HG02678 (cell line): ENCODE measurements at regions not wholly inside any gene's neighbourhood (a gene's known extent, or its start where the extent isn't known, plus 50 kb on each side); places are given as distances from the start of the nearest gene placed in this dataset.
"Not testable (repeated sequence)": the region's sequence is repeated elsewhere in the genome, so short reads cannot be mapped to it uniquely, and the experiment has no call there.

Experiments
- ATAC-seq: cut with Tn5 transposase; IDR thresholded peaks from one replicate; pipeline ENCODE4 v1.9.1; 2021; ENCODE audit warnings: mild to moderate bottlenecking, moderate library complexity; ENCODE audit not compliant: unreplicated experiment

- ATAC-seq = no peak
Observed at GRCh38 chr11:23797624-23798419, 699.0 kb upstream of the LUZP2 start.

- not testable (repeated sequence) for ATAC-seq
Observed at GRCh38 chr11:23834306-23834705, 662.5 kb upstream of the LUZP2 start.

GRCh38 chr11:23836981-23837380 is 659.9 kb upstream of the LUZP2 start:
- no peak for ATAC-seq

GRCh38 chr11:23840872-23841271 is 656.0 kb upstream of the LUZP2 start:
- ATAC-seq = no peak

- ATAC-seq = no peak
Observed at GRCh38 chr11:23846902-23847422, 649.9 kb upstream of the LUZP2 start.

- ATAC-seq = no peak
Observed at GRCh38 chr11:23851216-23851615, 645.6 kb upstream of the LUZP2 start.

- ATAC-seq = no peak
Observed at GRCh38 chr11:23856654-23857053, 640.2 kb upstream of the LUZP2 start.

- no peak for ATAC-seq
Observed at GRCh38 chr11:23859087-23859486, 637.8 kb upstream of the LUZP2 start.

GRCh38 chr11:23861615-23862014 is 635.2 kb upstream of the LUZP2 start:
- ATAC-seq = no peak

GRCh38 chr11:23865341-23865975 is 631.4 kb upstream of the LUZP2 start:
- no peak for ATAC-seq

- no peak for ATAC-seq
Observed at GRCh38 chr11:23866641-23867040, 630.2 kb upstream of the LUZP2 start.

- no peak for ATAC-seq
Observed at GRCh38 chr11:23869671-23870070, 627.2 kb upstream of the LUZP2 start.

- no peak for ATAC-seq
Observed at GRCh38 chr11:23873406-23873805, 623.4 kb upstream of the LUZP2 start.

- ATAC-seq = no peak
Observed at GRCh38 chr11:23875176-23875850, 621.5 kb upstream of the LUZP2 start.

- ATAC-seq = not testable (repeated sequence)
Observed at GRCh38 chr11:23883426-23884048, 613.3 kb upstream of the LUZP2 start.

GRCh38 chr11:23884341-23884740 is 612.5 kb upstream of the LUZP2 start:
- no peak for ATAC-seq

GRCh38 chr11:23885801-23886200 is 611.1 kb upstream of the LUZP2 start:
- ATAC-seq = no peak

- ATAC-seq = not testable (repeated sequence)
Observed at GRCh38 chr11:23887122-23887521, 609.7 kb upstream of the LUZP2 start.

- no peak for ATAC-seq
Observed at GRCh38 chr11:23893126-23893525, 603.7 kb upstream of the LUZP2 start.

- no peak for ATAC-seq
Observed at GRCh38 chr11:23897453-23898286, 599.2 kb upstream of the LUZP2 start.
